ENCODE measurements at regions not wholly inside any gene's neighbourhood (a gene's known extent, or its start where the extent isn't known, plus 50 kb on each side); places are given as distances from the start of the nearest gene placed in this dataset.

DNA sequence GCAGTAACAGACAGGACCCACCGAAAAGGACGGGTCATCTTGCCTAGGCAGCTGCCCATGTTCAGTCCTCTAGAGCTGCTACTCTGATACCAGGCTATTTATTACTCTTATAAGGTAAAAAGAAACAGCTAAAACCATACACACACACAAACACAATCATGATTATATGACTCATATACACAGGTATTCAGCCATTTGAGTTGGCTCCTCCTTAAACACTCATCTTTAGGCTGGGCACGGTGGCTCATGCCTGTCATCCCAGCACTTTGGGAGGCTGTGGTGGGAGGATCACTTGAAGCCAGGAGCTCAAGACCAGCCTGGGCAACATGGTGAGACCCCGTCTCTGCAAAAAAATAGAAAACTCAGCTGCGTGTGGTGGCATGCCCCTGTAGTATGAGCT is 76.6 kb downstream of the F11 start (continued):
- TF ChIP-seq, protein P1, sequence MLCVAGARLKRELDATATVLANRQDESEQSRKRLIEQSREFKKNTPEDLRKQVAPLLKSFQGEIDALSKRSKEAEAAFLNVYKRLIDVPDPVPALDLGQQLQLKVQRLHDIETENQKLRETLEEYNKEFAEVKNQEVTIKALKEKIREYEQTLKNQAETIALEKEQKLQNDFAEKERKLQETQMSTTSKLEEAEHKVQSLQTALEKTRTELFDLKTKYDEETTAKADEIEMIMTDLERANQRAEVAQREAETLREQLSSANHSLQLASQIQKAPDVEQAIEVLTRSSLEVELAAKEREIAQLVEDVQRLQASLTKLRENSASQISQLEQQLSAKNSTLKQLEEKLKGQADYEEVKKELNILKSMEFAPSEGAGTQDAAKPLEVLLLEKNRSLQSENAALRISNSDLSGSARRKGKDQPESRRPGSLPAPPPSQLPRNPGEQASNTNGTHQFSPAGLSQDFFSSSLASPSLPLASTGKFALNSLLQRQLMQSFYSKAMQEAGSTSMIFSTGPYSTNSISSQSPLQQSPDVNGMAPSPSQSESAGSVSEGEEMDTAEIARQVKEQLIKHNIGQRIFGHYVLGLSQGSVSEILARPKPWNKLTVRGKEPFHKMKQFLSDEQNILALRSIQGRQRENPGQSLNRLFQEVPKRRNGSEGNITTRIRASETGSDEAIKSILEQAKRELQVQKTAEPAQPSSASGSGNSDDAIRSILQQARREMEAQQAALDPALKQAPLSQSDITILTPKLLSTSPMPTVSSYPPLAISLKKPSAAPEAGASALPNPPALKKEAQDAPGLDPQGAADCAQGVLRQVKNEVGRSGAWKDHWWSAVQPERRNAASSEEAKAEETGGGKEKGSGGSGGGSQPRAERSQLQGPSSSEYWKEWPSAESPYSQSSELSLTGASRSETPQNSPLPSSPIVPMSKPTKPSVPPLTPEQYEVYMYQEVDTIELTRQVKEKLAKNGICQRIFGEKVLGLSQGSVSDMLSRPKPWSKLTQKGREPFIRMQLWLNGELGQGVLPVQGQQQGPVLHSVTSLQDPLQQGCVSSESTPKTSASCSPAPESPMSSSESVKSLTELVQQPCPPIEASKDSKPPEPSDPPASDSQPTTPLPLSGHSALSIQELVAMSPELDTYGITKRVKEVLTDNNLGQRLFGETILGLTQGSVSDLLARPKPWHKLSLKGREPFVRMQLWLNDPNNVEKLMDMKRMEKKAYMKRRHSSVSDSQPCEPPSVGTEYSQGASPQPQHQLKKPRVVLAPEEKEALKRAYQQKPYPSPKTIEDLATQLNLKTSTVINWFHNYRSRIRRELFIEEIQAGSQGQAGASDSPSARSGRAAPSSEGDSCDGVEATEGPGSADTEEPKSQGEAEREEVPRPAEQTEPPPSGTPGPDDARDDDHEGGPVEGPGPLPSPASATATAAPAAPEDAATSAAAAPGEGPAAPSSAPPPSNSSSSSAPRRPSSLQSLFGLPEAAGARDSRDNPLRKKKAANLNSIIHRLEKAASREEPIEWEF (IDR thresholded peaks at IDR 0.05; ENCODE audit: insufficient replicate concordance, low read depth, low read length) = no peak
- TF ChIP-seq, protein P2, sequence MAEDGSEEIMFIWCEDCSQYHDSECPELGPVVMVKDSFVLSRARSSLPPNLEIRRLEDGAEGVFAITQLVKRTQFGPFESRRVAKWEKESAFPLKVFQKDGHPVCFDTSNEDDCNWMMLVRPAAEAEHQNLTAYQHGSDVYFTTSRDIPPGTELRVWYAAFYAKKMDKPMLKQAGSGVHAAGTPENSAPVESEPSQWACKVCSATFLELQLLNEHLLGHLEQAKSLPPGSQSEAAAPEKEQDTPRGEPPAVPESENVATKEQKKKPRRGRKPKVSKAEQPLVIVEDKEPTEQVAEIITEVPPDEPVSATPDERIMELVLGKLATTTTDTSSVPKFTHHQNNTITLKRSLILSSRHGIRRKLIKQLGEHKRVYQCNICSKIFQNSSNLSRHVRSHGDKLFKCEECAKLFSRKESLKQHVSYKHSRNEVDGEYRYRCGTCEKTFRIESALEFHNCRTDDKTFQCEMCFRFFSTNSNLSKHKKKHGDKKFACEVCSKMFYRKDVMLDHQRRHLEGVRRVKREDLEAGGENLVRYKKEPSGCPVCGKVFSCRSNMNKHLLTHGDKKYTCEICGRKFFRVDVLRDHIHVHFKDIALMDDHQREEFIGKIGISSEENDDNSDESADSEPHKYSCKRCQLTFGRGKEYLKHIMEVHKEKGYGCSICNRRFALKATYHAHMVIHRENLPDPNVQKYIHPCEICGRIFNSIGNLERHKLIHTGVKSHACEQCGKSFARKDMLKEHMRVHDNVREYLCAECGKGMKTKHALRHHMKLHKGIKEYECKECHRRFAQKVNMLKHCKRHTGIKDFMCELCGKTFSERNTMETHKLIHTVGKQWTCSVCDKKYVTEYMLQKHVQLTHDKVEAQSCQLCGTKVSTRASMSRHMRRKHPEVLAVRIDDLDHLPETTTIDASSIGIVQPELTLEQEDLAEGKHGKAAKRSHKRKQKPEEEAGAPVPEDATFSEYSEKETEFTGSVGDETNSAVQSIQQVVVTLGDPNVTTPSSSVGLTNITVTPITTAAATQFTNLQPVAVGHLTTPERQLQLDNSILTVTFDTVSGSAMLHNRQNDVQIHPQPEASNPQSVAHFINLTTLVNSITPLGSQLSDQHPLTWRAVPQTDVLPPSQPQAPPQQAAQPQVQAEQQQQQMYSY (CRISPR knock-in tag; IDR thresholded peaks at IDR 0.05) = no peak
- TF ChIP-seq SREBF1 (IDR thresholded peaks at IDR 0.05; ENCODE audit: low read length) (no peak), MEF2A (IDR thresholded peaks at IDR 0.05; ENCODE audit: insufficient read depth, low read depth, low read length) (no peak), ATF7 (IDR thresholded peaks at IDR 0.05; ENCODE audit: low read depth) (no peak), EED (IDR thresholded peaks at IDR 0.05; ENCODE audit: low read depth) (no peak), CHD2 (IDR thresholded peaks at IDR 0.05; ENCODE audit: borderline replicate concordance, low read depth, low read length) (no peak), SMARCA5 (IDR thresholded peaks at IDR 0.05) (no peak)
- TF ChIP-seq, protein P3, sequence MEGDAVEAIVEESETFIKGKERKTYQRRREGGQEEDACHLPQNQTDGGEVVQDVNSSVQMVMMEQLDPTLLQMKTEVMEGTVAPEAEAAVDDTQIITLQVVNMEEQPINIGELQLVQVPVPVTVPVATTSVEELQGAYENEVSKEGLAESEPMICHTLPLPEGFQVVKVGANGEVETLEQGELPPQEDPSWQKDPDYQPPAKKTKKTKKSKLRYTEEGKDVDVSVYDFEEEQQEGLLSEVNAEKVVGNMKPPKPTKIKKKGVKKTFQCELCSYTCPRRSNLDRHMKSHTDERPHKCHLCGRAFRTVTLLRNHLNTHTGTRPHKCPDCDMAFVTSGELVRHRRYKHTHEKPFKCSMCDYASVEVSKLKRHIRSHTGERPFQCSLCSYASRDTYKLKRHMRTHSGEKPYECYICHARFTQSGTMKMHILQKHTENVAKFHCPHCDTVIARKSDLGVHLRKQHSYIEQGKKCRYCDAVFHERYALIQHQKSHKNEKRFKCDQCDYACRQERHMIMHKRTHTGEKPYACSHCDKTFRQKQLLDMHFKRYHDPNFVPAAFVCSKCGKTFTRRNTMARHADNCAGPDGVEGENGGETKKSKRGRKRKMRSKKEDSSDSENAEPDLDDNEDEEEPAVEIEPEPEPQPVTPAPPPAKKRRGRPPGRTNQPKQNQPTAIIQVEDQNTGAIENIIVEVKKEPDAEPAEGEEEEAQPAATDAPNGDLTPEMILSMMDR (IDR thresholded peaks at IDR 0.05 in 2 of 3, conservative IDR thresholded peaks at IDR 0.05 in 1 of 3; ENCODE audit: control insufficient read depth in 2 of 3, extremely low read depth in 1 of 3, insufficient read depth in 1 of 3, low read depth in 3 of 3, low read length in 3 of 3) = no peak
- TF ChIP-seq, protein P4, sequence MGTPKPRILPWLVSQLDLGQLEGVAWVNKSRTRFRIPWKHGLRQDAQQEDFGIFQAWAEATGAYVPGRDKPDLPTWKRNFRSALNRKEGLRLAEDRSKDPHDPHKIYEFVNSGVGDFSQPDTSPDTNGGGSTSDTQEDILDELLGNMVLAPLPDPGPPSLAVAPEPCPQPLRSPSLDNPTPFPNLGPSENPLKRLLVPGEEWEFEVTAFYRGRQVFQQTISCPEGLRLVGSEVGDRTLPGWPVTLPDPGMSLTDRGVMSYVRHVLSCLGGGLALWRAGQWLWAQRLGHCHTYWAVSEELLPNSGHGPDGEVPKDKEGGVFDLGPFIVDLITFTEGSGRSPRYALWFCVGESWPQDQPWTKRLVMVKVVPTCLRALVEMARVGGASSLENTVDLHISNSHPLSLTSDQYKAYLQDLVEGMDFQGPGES (IDR thresholded peaks at IDR 0.05) = no peak

Measured in GM12878 (cell line).